ENCODE measurements at regions not wholly inside any gene's neighbourhood (a gene's known extent, or its start where the extent isn't known, plus 50 kb on each side); places are given as distances from the start of the nearest gene placed in this dataset.

DNA sequence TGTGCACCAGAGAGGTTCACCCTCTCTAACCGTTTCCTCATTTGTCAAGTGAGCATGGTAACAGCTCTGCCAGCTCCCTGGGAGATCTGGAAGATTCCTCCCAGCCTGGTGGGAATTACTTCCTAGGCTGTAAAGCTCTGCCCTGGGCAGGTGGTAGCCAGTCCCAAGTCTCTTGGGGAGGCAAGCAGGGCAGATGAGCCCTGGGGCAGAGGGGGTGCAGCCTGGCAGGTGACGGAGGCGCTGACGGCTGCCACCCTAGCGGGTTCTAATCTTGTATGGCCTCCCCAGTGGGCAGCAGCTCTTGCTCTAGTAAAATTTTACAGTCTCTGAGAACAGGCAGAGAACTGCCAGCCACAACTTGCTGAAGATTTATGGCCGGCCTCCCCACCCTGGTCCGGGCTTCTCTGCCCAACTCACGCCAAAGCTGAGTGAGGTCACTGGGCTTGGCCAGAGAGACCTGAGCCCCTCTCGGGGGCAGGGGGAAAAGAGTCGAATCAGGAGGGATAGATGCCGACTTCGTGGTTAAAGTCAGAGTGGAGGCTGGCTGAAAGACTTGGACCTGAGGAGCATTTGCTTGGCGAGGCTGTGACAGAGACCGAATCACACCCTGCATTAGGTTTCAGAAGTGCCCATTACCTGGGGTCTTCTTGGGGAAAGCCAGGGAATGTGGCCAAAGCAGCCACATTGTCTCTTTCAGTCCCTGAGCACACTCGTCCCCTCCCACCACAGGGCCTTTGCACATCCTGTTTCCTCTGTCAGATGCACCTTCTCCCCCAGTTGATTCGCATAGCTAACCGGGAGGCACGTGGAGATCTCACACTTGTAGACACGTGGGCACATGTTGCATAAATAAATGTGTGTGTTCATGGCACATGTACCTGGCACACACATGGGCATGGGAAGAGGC, 188.2 kb downstream of the MN1 start:
- H3K4me3 ChIP-seq (ENCODE audit: low read depth, low read length), result no peak overlapping the region
- DNase-seq (ENCODE audit: low read depth), result peak; percentile 27
- TF ChIP-seq, protein P1, sequence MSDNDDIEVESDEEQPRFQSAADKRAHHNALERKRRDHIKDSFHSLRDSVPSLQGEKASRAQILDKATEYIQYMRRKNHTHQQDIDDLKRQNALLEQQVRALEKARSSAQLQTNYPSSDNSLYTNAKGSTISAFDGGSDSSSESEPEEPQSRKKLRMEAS (IDR thresholded peaks at IDR 0.05; ENCODE audit: low read depth, low read length), result no peak
- TF ChIP-seq MYC (IDR thresholded peaks at IDR 0.05; ENCODE audit: low read depth, low read length) (no peak), POLR2A (IDR thresholded peaks at IDR 0.05; ENCODE audit: extremely low read depth, insufficient read length) (no peak)
- TF ChIP-seq, protein P2, sequence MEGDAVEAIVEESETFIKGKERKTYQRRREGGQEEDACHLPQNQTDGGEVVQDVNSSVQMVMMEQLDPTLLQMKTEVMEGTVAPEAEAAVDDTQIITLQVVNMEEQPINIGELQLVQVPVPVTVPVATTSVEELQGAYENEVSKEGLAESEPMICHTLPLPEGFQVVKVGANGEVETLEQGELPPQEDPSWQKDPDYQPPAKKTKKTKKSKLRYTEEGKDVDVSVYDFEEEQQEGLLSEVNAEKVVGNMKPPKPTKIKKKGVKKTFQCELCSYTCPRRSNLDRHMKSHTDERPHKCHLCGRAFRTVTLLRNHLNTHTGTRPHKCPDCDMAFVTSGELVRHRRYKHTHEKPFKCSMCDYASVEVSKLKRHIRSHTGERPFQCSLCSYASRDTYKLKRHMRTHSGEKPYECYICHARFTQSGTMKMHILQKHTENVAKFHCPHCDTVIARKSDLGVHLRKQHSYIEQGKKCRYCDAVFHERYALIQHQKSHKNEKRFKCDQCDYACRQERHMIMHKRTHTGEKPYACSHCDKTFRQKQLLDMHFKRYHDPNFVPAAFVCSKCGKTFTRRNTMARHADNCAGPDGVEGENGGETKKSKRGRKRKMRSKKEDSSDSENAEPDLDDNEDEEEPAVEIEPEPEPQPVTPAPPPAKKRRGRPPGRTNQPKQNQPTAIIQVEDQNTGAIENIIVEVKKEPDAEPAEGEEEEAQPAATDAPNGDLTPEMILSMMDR (IDR thresholded peaks at IDR 0.05; ENCODE audit: low read depth, low read length), result no peak

DNA sequence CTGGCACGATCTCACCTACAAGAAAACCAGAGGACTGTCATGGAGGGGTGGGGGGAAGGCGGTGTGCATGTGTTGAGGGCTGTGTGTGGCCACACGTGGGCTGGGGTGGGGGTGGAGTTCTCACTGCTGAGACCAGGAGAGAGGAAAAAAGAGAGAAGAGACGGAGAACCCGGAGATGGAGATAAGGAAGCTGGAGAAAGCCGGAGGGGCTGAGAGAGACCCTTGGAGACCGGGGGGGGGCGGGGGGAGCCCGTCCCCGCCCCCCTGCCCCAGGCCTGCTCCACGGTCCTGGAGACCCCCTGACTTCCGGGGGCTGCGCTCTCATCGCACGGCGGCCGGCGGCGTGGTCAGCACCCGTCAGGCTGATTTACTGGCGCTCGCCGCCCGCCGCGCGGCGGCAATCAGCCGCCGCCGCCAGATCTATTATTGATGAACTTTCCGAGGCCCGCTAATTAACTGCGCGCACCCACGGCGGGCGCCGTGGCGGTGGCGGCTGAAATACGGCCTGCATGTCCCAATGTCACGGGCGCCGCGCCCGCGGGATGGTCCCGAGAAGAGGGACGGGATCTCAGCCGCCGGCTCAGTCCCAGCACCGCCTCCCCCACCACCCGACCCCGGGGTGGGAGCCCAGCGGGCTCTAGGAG, 187.4 kb downstream of the MN1 start:
- H3K4me3 ChIP-seq (ENCODE audit: low read depth, low read length), result no peak overlapping the region
- DNase-seq (ENCODE audit: low read depth), result no peak
- TF ChIP-seq POLR2A (IDR thresholded peaks at IDR 0.05; ENCODE audit: extremely low read depth, insufficient read length), result no peak
- no peak for TF ChIP-seq MYC (IDR thresholded peaks at IDR 0.05; ENCODE audit: low read depth, low read length)
- TF ChIP-seq, protein P1 (IDR thresholded peaks at IDR 0.05; ENCODE audit: low read depth, low read length), result no peak
- TF ChIP-seq, protein P2 (IDR thresholded peaks at IDR 0.05; ENCODE audit: low read depth, low read length), result no peak

DNA sequence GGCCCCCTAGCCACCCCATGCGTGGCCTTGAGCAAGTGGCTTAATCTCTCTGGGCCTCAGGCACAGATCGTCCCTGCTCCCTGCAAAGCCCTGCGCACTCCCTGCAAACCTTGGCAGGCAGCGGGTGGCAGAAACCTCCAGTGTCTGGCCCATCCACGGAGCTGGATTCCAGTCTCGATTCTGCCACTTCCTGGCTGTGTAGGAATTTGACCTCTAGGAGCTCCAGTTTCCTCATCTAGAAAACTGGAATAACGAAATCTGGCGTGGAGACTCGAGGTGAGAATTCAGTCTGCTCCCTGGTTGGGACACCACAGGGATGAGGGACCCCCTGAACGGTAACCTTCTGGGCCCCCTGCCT, 186.9 kb downstream of the MN1 start:
- DNase-seq (ENCODE audit: low read depth), result no peak
- TF ChIP-seq MYC (IDR thresholded peaks at IDR 0.05; ENCODE audit: low read depth, low read length) (no peak), POLR2A (IDR thresholded peaks at IDR 0.05; ENCODE audit: extremely low read depth, insufficient read length) (no peak)
- TF ChIP-seq, protein P1 (IDR thresholded peaks at IDR 0.05; ENCODE audit: low read depth, low read length), result no peak
- H3K4me3 ChIP-seq (ENCODE audit: low read depth, low read length), result no peak overlapping the region

DNA sequence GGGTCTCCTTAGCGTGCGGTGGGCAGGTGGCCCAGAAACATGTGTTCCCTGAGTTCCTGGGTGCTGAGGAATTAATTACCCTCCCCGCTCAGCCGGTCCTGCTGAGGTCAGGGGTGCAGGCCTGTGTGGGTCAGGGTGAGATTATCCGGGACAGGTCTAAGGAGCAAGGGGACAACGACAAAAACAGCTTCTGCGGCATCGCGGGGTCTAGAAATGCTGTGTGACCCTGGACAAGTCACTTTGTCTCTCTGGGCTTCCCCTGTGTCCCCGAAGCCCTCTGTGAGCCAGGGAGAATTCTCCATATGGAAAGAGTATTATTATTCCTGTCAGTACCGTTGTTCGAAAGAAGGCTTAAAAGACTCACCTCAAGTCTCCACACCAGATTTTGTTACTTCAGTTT, 186.1 kb downstream of the MN1 start:
- TF ChIP-seq MYC (IDR thresholded peaks at IDR 0.05; ENCODE audit: low read depth, low read length) (no peak), POLR2A (IDR thresholded peaks at IDR 0.05; ENCODE audit: extremely low read depth, insufficient read length) (no peak)
- TF ChIP-seq, protein P2 (IDR thresholded peaks at IDR 0.05; ENCODE audit: low read depth, low read length), result no peak
- TF ChIP-seq, protein P1 (IDR thresholded peaks at IDR 0.05; ENCODE audit: low read depth, low read length), result no peak
- no peak for DNase-seq (ENCODE audit: low read depth)
- no peak overlapping the region for H3K4me3 ChIP-seq (ENCODE audit: low read depth, low read length)

DNA sequence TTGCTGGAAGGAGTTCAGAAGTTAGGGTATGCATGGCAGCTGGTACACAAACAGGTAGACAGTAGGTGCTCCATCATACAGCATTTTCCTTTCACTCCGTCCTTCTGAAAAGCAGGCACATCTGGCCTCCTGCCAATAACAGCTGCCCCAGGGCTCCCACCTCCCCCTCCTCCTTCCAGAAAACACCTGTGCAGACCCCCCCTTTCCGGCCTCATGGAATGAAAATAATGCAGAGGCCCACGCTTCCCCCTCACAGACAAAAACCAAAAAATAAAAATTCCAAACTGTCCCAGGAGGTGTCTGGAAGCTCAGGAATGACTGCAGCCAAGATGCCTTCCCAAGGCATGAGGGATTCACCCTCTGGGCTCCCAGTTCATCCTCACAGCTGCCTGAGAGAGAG, 185.5 kb downstream of the MN1 start:
- H3K4me3 ChIP-seq (ENCODE audit: low read depth, low read length), result no peak overlapping the region
- no peak for DNase-seq (ENCODE audit: low read depth)
- TF ChIP-seq, protein P2 (IDR thresholded peaks at IDR 0.05; ENCODE audit: low read depth, low read length), result no peak
- no peak for TF ChIP-seq POLR2A (IDR thresholded peaks at IDR 0.05; ENCODE audit: extremely low read depth, insufficient read length)
- no peak for TF ChIP-seq MYC (IDR thresholded peaks at IDR 0.05; ENCODE audit: low read depth, low read length)
- TF ChIP-seq, protein P1 (IDR thresholded peaks at IDR 0.05; ENCODE audit: low read depth, low read length), result no peak

Measured in NB4 (cell line).